Gastroesophageal sphincter (tissue), 3 donors: ENCODE measurements at regions not wholly inside any gene's neighbourhood (a gene's known extent, or its start where the extent isn't known, plus 50 kb on each side); places are given as distances from the start of the nearest gene placed in this dataset.
"Not testable (repeated sequence)": the region's sequence is repeated elsewhere in the genome, so short reads cannot be mapped to it uniquely, and the experiment has no call there.

Source experiments
- CTCF ChIP-seq, 4 experiments: fragments of 200-600 bp in 2 of 4; fragments of 450-650 bp in 2 of 4; sonication (generic) in 1 of 4; IDR thresholded peaks; one replicate each; pipeline ENCODE4 v1.5.1; 2017 to 2019; ENCODE audit warnings: antibody characterized with exemption in 4 of 4, mild to moderate bottlenecking in 2 of 4, moderate library complexity in 2 of 4
- POLR2A ChIP-seq, 2 donors: fragments of 450-650 bp; IDR thresholded peaks; one replicate each; pipeline ENCODE4 v1.6.1; 2017; ENCODE audit warnings: antibody characterized with exemption in 2 of 2, mild to moderate bottlenecking in 2 of 2, moderate library complexity in 1 of 2
- POLR2AphosphoS5 ChIP-seq: sonication (generic); formaldehyde crosslinking; IDR thresholded peaks from one replicate; pipeline ENCODE4 v1.6.1; 2017; ENCODE audit warnings: antibody characterized with exemption

GRCh38 chr5:3445517-3445916 is 150.1 kb upstream of the IRX1 start:
- not testable (repeated sequence) for TF ChIP-seq POLR2A (IDR thresholded peaks at IDR 0.05); POLR2AphosphoS5; CTCF (IDR thresholded peaks at IDR 0.05)
